ENCODE measurements at regions not wholly inside any gene's neighbourhood (a gene's known extent, or its start where the extent isn't known, plus 50 kb on each side); places are given as distances from the start of the nearest gene placed in this dataset.
A peak's percentile ranks its signal among the peaks of the same experiment; 100 is the strongest.

- no peak for DNase-seq
Measured at GRCh38 chr11:29780756-29781155, 236.1 kb downstream of the KCNA4 start.

GRCh38 chr11:29773656-29774264 lies 243.1 kb downstream of the KCNA4 start:
- no peak for DNase-seq

GRCh38 chr11:29756871-29757270 lies 260.0 kb downstream of the KCNA4 start:
- no peak for DNase-seq

- DNase-seq = peak; percentile 23
Measured at GRCh38 chr11:29755474-29755873, 261.4 kb downstream of the KCNA4 start.

GRCh38 chr11:29751618-29752017 lies 265.2 kb downstream of the KCNA4 start:
- no peak for DNase-seq

GRCh38 chr11:29750392-29750791 lies 266.4 kb downstream of the KCNA4 start:
- DNase-seq = no peak

GRCh38 chr11:29734287-29734686 lies 282.5 kb downstream of the KCNA4 start:
- DNase-seq = no peak

- DNase-seq = no peak
Measured at GRCh38 chr11:29713831-29714320, 303.0 kb downstream of the KCNA4 start.

- DNase-seq = no peak
Measured at GRCh38 chr11:29712616-29713015, 304.2 kb downstream of the KCNA4 start.

- no peak for DNase-seq
Measured at GRCh38 chr11:29707924-29708323, 308.9 kb downstream of the KCNA4 start.

- no peak for DNase-seq
Measured at GRCh38 chr11:29685361-29685760, 331.5 kb downstream of the KCNA4 start.

GRCh38 chr11:29682856-29683255 lies 334.0 kb downstream of the KCNA4 start:
- no peak for DNase-seq

GRCh38 chr11:29679996-29680395 lies 336.8 kb downstream of the KCNA4 start:
- DNase-seq = no peak

GRCh38 chr11:29676993-29677392 lies 339.8 kb downstream of the KCNA4 start:
- no peak for DNase-seq

- no peak for DNase-seq
Measured at GRCh38 chr11:29669310-29669709, 347.5 kb downstream of the KCNA4 start.

GRCh38 chr11:29657709-29658108 lies 359.1 kb downstream of the KCNA4 start:
- DNase-seq = no peak

- DNase-seq = no peak
Measured at GRCh38 chr11:29656597-29656996, 360.2 kb downstream of the KCNA4 start.

- no peak for DNase-seq
Measured at GRCh38 chr11:29645373-29645772, 371.5 kb downstream of the KCNA4 start.

- no peak for DNase-seq
Measured at GRCh38 chr11:29641201-29641600, 375.6 kb downstream of the KCNA4 start.

GRCh38 chr11:29634744-29635143 lies 382.1 kb downstream of the KCNA4 start:
- no peak for DNase-seq

GRCh38 chr11:29634244-29634643 lies 382.6 kb downstream of the KCNA4 start:
- DNase-seq = no peak

GRCh38 chr11:29629286-29629685 lies 387.5 kb downstream of the KCNA4 start:
- no peak for DNase-seq

GRCh38 chr11:29628609-29629008 lies 388.2 kb downstream of the KCNA4 start:
- DNase-seq = no peak

GRCh38 chr11:29627541-29627940 lies 389.3 kb downstream of the KCNA4 start:
- DNase-seq = no peak

- DNase-seq = no peak
Measured at GRCh38 chr11:29623144-29623722, 393.6 kb downstream of the KCNA4 start.
